NCI-H2081 treated with DMSO at 0.1 percent for 48 hours (cell line): ENCODE measurements at regions not wholly inside any gene's neighbourhood (a gene's known extent, or its start where the extent isn't known, plus 50 kb on each side); places are given as distances from the start of the nearest gene placed in this dataset.

Source experiments
- DNase-seq: peaks from one replicate; lab custom pipeline; 2025; lab: John Stamatoyannopoulos, UW

- no peak for DNase-seq
Observed at GRCh38 chr21:25375675-25376074, 231.6 kb downstream of the MRPL39 start.

- DNase-seq, result no peak
Observed at GRCh38 chr21:25373126-25374082, 233.9 kb downstream of the MRPL39 start.

- no peak for DNase-seq
Observed at GRCh38 chr21:25371841-25372425, 235.3 kb downstream of the MRPL39 start.

- DNase-seq, result no peak
Observed at GRCh38 chr21:25370311-25370744, 237.0 kb downstream of the MRPL39 start.

- no peak for DNase-seq
Observed at GRCh38 chr21:25369524-25370300, 237.6 kb downstream of the MRPL39 start.

- no peak for DNase-seq
Observed at GRCh38 chr21:25368531-25368930, 238.8 kb downstream of the MRPL39 start.

- no peak for DNase-seq
Observed at GRCh38 chr21:25366116-25366515, 241.2 kb downstream of the MRPL39 start.

- no peak for DNase-seq
Observed at GRCh38 chr21:25362375-25363267, 244.7 kb downstream of the MRPL39 start.

GRCh38 chr21:25361765-25362164 is 245.5 kb downstream of the MRPL39 start:
- no peak for DNase-seq

- DNase-seq, result no peak
Observed at GRCh38 chr21:25361097-25361496, 246.2 kb downstream of the MRPL39 start.

- DNase-seq, result no peak
Observed at GRCh38 chr21:25360593-25360992, 246.7 kb downstream of the MRPL39 start.

GRCh38 chr21:25359724-25360123 is 247.6 kb downstream of the MRPL39 start:
- DNase-seq, result no peak

GRCh38 chr21:25350056-25350455 is 257.2 kb downstream of the MRPL39 start:
- no peak for DNase-seq

- no peak for DNase-seq
Observed at GRCh38 chr21:25343774-25344545, 263.3 kb downstream of the MRPL39 start.

GRCh38 chr21:25342816-25343215 is 264.5 kb downstream of the MRPL39 start:
- DNase-seq, result no peak

GRCh38 chr21:25341981-25342380 is 265.3 kb downstream of the MRPL39 start:
- DNase-seq, result no peak

- no peak for DNase-seq
Observed at GRCh38 chr21:25338415-25338814, 268.9 kb downstream of the MRPL39 start.

- no peak for DNase-seq
Observed at GRCh38 chr21:25334046-25334730, 273.1 kb downstream of the MRPL39 start.

- DNase-seq, result no peak
Observed at GRCh38 chr21:25331286-25331685, 276.0 kb downstream of the MRPL39 start.

- DNase-seq, result no peak
Observed at GRCh38 chr21:25330266-25330665, 277.0 kb downstream of the MRPL39 start.
